GM21528 (cell line): ENCODE measurements at regions not wholly inside any gene's neighbourhood (a gene's known extent, or its start where the extent isn't known, plus 50 kb on each side); places are given as distances from the start of the nearest gene placed in this dataset.

Experiments used
- ATAC-seq: cut with Tn5 transposase; IDR thresholded peaks from one replicate; pipeline ENCODE4 v1.9.1; 2021; ENCODE audit warnings: mild to moderate bottlenecking, moderate library complexity; ENCODE audit not compliant: unreplicated experiment, low FRiP score

DNA sequence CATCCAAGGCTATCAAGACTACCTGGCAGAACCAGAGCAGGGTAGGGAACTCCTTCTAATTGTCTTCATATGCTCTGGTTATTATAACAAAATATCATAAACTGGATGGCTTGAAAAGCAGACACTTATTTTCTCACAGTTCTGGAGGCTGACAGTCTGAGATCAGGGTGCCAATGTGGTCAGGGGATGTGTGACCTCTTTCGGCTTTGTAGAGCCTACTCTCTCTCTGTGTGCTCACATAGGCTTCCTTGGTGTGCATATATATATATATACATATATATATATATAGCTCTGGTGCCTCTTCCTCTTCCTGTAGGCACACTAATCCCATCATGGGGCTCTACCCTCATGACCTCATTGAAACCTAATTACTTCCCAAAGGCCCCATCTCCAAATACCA lies 101.6 kb downstream of the ARL6IP6 start:
- no peak for ATAC-seq

DNA sequence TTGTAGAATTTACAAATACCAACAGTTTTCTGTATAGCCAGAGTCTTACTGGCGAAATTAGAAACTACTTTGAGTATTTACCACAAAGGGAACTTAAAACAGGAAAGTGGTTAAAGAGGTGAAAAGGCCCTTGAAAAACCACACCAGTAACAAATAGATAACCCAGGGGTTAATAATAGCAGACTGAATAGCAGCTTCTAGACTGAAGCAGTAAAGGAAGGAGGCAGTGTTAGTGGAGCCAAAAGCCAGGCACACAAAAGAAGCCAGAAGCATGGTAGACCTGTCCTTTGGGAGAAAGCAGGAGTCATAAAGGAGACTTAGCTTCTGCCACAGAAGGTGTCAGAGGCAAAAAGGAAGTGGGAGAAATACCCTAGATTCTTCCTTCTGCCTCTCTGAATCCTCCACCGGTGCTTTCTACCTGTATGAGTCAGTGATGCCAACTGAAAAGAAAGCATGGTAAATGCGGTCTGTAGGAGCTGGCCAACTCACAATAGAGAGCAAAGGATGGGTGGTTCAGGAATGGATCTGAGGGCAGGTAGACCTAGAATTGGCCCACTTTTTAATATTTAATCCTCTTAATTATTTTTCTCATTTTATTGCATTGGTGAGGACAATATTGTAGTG lies 97.3 kb downstream of the ARL6IP6 start:
- ATAC-seq: no peak

DNA sequence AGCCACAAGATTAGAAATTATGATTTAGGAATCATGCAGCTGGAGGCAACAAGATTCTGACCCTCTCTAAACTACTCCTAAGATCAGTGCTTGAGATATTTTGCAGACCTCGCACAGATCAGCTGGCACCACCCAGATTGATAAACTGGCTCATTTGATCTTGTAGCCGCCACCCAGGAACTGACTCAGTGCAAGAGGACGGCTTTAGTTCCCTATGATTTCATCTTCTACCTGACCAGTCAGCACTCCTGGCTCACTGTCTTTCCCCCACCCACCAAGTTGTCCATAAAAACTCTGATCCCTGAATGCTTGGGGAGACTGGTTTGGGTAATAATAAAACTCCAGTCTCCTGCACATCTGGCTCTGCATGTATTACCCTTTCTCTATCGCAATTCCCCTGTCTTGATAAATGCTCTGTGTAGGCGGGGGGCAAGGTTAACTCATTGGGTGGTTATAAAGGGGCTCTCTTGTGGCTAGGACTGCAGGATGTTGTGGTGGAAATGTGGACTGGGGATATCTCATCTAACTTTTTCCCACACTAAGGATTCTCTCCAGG lies 96.1 kb downstream of the ARL6IP6 start:
- no peak for ATAC-seq

DNA sequence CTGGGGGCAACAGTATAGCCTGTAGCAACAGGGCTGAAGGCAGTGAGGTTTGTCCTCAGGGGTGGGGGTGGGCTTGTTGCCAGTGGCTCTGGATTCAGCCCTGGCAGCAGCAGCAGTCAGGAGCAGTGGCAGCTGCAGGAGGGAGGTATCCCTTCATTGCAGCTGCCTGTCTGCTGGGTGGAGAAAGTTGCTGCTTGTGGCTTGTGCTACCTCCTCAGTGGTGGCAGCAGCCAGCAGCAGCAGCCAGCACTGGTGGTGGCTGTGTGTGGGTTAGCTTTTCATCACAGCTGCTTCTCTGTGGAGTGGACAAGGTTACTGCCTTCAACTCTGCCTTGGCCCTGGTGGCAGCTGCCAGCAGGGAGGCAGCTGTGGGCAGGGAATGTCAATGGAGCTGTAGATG lies 94.9 kb downstream of the ARL6IP6 start:
- ATAC-seq: no peak
